ENCODE measurements at regions not wholly inside any gene's neighbourhood (a gene's known extent, or its start where the extent isn't known, plus 50 kb on each side); places are given as distances from the start of the nearest gene placed in this dataset.

GRCh38 chr4:139611391-139611790 lies 54.2 kb upstream of the MGST2 start:
- Mint-ChIP-seq H3K27me3 (ENCODE audit: low read depth) (peaks cover 3% of the 10 kb centered on the region), H3K9me3 (ENCODE audit: insufficient read depth) (no peaks in the 10 kb centered on the region), H3K27ac (no peak overlapping the region), H3K4me1 (ENCODE audit: low read depth) (peaks cover 8% of the 10 kb centered on the region), H3K36me3 (ENCODE audit: low read depth) (peaks cover 2% of the 10 kb centered on the region), H3K4me3 (no peak overlapping the region)
- ATAC-seq (no peak), DNase-seq (no peak)
- ChIA-PET CTCF (no interaction called here), POLR2A (no interaction called here)

- ATAC-seq (no peak), DNase-seq (no peak)
- POLR2A ChIA-PET: interaction anchor here (0.8 kb wide), 1 partner anchor 432 kb away, joined by 3 read pairs; no protein-coding TSS in a partner anchor
- H3K27ac Mint-ChIP-seq: no peak overlapping the region
- CTCF ChIA-PET: interaction anchor here (1.1 kb wide), 1 partner anchor 350 kb away, joined by 3 read pairs; no protein-coding TSS in a partner anchor
- no peaks in the 10 kb centered on the region for H3K9me3 Mint-ChIP-seq (ENCODE audit: insufficient read depth)
- H3K36me3 Mint-ChIP-seq (ENCODE audit: low read depth): peaks cover 2% of the 10 kb centered on the region
- no peak overlapping the region for H3K4me3 Mint-ChIP-seq
- peaks cover 3% of the 10 kb centered on the region for H3K27me3 Mint-ChIP-seq (ENCODE audit: low read depth)
- peaks cover 16% of the 10 kb centered on the region for H3K4me1 Mint-ChIP-seq (ENCODE audit: low read depth)
These were observed 53.6 kb upstream of the SETD7 start for GRCh38 chr4:139609647-139610046.

- no peaks in the 10 kb centered on the region for H3K9me3 Mint-ChIP-seq (ENCODE audit: insufficient read depth)
- H3K4me1 Mint-ChIP-seq (ENCODE audit: low read depth): peaks cover 18% of the 10 kb centered on the region
- ATAC-seq (no peak), DNase-seq (no peak)
- H3K4me3 Mint-ChIP-seq: no peak overlapping the region
- peaks cover 3% of the 10 kb centered on the region for H3K27me3 Mint-ChIP-seq (ENCODE audit: low read depth)
- H3K36me3 Mint-ChIP-seq (ENCODE audit: low read depth): peaks cover 2% of the 10 kb centered on the region
- ChIA-PET POLR2A (no interaction called here), CTCF (no interaction called here)
- no peak overlapping the region for H3K27ac Mint-ChIP-seq
These were observed 51.6 kb upstream of the SETD7 start for GRCh38 chr4:139607502-139608060.

GRCh38 chr4:139606579-139607501 lies 50.8 kb upstream of the SETD7 start:
- ChIA-PET POLR2A (interaction anchor here (0.9 kb wide), 1 partner anchor 60 kb away, joined by 3 read pairs; no protein-coding TSS in a partner anchor), CTCF (interaction anchor here (1.5 to 5.6 kb wide), 2 partner anchors 44 to 51 kb away, joined by 5 to 113 read pairs; no protein-coding TSS in a partner anchor)
- no peaks in the 10 kb centered on the region for H3K9me3 Mint-ChIP-seq (ENCODE audit: insufficient read depth)
- ATAC-seq (peak; percentile 54), DNase-seq (no peak)
- peak overlapping the region; percentile 45 for H3K27ac Mint-ChIP-seq
- peaks cover 2% of the 10 kb centered on the region for H3K36me3 Mint-ChIP-seq (ENCODE audit: low read depth)
- peak overlapping the region; percentile 26 for H3K4me3 Mint-ChIP-seq
- peaks cover 3% of the 10 kb centered on the region for H3K27me3 Mint-ChIP-seq (ENCODE audit: low read depth)
- peaks cover 18% of the 10 kb centered on the region for H3K4me1 Mint-ChIP-seq (ENCODE audit: low read depth)

GRCh38 chr4:139606103-139606502 lies 50.1 kb upstream of the SETD7 start:
- peak overlapping the region; percentile 45 for H3K27ac Mint-ChIP-seq
- ChIA-PET CTCF (interaction anchor here (0.7 to 5.6 kb wide), 4 partner anchors 13 to 168 kb away, joined by 3 to 113 read pairs (median 13); no protein-coding TSS in a partner anchor), POLR2A (interaction anchor here (0.9 to 1.0 kb wide), 2 partner anchors 52 to 60 kb away, joined by 3 read pairs; no protein-coding TSS in a partner anchor)
- no peaks in the 10 kb centered on the region for H3K9me3 Mint-ChIP-seq (ENCODE audit: insufficient read depth)
- H3K36me3 Mint-ChIP-seq (ENCODE audit: low read depth): peaks cover 2% of the 10 kb centered on the region
- H3K4me3 Mint-ChIP-seq: peak overlapping the region; percentile 26
- ATAC-seq: no peak
- H3K4me1 Mint-ChIP-seq (ENCODE audit: low read depth): peaks cover 18% of the 10 kb centered on the region
- DNase-seq: no peak
- peaks cover 3% of the 10 kb centered on the region for H3K27me3 Mint-ChIP-seq (ENCODE audit: low read depth)

Measured in activated CD8-positive, alpha-beta T cell treated with anti-CD3 and anti-CD28 coated beads, Interleukin-2, amount 10 ng/mL, durations not matched to agents 7 days and 5 days (primary cell).